ENCODE measurements at regions not wholly inside any gene's neighbourhood (a gene's known extent, or its start where the extent isn't known, plus 50 kb on each side); places are given as distances from the start of the nearest gene placed in this dataset.

GRCh38 chr4:176432811-176433540 lies 113.2 kb downstream of the SPCS3 start:
- TF ChIP-seq POLR2A (IDR thresholded peaks at IDR 0.05; ENCODE audit: low read depth, low read length) (no peak), TAF1 (IDR thresholded peaks at IDR 0.05; ENCODE audit: borderline replicate concordance, low read depth, low read length) (no peak), POLR2AphosphoS5 (IDR thresholded peaks at IDR 0.05; ENCODE audit: low read depth, low read length) (no peak)
